ENCODE measurements at regions not wholly inside any gene's neighbourhood (a gene's known extent, or its start where the extent isn't known, plus 50 kb on each side); places are given as distances from the start of the nearest gene placed in this dataset.

DNA sequence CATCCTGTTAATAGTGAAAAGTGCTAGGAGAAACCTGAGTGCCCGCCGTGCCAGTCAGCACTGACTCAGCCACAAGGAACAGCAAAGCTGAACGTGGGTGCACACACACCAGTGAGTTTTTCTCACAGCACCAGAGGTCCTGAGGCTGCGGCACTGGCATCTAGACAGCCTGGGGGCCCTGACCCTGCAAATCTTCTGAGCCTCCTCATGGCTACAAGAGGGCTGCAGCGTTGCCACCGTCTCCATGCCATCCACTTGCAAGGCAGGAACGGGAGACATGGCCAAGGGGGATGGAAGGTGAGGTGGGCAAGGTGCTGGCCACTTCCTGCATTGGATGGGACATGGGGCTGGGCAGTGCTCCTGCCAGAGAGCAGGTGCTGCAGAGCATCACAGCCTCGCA, 211.2 kb upstream of the SOX1 start:
- TF ChIP-seq, protein P1, sequence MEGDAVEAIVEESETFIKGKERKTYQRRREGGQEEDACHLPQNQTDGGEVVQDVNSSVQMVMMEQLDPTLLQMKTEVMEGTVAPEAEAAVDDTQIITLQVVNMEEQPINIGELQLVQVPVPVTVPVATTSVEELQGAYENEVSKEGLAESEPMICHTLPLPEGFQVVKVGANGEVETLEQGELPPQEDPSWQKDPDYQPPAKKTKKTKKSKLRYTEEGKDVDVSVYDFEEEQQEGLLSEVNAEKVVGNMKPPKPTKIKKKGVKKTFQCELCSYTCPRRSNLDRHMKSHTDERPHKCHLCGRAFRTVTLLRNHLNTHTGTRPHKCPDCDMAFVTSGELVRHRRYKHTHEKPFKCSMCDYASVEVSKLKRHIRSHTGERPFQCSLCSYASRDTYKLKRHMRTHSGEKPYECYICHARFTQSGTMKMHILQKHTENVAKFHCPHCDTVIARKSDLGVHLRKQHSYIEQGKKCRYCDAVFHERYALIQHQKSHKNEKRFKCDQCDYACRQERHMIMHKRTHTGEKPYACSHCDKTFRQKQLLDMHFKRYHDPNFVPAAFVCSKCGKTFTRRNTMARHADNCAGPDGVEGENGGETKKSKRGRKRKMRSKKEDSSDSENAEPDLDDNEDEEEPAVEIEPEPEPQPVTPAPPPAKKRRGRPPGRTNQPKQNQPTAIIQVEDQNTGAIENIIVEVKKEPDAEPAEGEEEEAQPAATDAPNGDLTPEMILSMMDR (conservative IDR thresholded peaks at IDR 0.05) = no peak
- no peak for TF ChIP-seq ZFX (IDR thresholded peaks at IDR 0.05)

All from C4-2B (cell line).